ENCODE measurements at regions not wholly inside any gene's neighbourhood (a gene's known extent, or its start where the extent isn't known, plus 50 kb on each side); places are given as distances from the start of the nearest gene placed in this dataset.

DNA sequence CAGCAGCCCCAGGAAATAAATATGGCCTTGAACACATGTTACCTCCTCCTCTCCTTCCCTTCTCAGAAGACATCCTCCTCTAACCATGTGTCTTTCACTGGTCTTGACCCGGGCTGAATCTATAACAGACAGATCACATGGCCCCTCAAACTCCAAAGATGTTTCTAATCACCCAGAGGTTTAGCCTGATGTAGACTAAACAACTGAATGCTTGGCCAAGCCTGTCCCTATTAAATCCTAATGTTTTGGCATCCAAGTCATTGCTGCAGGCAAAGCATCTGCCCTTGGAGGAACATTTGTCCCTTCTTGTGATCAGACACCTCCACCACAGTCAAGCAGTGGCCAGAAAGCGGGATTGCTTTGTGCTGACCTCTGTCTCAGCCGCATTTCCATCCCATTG, 65.5 kb downstream of the ANKRD60 start:
- DNase-seq = no peak

DNA sequence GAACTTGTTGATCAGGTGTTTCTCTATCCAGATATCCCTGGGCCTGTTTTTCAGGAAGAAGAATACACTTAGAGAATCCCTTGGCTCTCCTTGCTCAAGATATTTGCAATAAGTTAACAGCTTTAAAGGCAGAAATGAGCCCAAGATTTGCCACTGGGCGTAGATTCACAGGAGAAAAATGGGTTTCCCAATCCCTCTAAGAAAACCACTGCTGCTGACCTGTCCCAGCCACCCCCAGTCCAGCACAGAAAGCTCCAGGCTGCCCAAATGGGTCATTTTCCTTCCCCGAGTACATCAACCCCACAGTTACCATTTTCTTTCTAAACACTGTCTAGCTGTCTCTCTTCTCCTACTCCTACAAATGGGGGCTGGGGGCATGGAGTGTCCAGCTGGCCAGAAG, 67.3 kb downstream of the ANKRD60 start:
- DNase-seq = no peak

- no peak for DNase-seq
Measured at GRCh38 chr20:58160451-58161061, 67.9 kb downstream of the ANKRD60 start.

GRCh38 chr20:58155148-58155925, 73.1 kb downstream of the ANKRD60 start:
- DNase-seq = no peak

- no peak for DNase-seq
Measured at GRCh38 chr20:58154113-58154512, 74.3 kb downstream of the ANKRD60 start.

DNA sequence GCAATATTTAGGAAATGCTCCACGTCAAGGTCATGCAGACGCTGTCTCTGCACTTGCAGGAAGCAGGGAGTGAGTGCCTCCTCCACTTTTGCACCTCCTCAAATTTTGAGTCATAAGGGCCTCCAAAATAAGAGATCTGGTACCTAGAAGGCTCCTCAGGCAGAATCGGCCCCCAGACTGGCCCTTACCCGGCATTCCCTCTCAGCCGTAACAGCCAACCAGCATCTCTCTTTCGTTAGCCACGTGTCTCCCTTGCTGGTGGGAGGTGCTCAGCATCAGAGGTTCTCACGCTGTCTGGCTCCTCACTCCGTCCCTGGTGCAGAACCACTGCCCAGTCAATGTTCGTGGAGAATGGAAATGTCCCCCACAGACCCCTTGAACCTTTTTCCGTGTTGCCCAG, 75.3 kb downstream of the ANKRD60 start:
- DNase-seq = no peak

DNA sequence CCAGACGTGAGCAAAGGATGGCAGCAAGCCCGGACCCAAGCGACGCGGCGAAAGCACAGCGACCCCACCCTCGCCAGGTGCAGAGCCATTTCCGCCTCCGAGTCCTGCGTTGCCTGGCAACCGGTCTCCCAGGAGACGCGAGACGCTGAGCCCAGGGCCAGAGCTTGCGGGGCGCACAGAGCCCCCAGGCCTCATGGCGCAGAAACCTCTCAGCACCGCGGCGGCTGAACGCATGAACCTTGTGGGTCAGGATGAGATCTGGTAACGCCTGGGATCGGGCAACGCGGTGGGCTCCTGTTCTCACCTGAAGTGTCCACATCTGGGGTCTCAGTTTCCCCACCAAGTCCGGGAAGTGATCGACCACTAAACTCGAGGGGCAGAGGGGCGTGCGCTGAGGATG, 77.7 kb downstream of the ANKRD60 start:
- no peak for DNase-seq

DNA sequence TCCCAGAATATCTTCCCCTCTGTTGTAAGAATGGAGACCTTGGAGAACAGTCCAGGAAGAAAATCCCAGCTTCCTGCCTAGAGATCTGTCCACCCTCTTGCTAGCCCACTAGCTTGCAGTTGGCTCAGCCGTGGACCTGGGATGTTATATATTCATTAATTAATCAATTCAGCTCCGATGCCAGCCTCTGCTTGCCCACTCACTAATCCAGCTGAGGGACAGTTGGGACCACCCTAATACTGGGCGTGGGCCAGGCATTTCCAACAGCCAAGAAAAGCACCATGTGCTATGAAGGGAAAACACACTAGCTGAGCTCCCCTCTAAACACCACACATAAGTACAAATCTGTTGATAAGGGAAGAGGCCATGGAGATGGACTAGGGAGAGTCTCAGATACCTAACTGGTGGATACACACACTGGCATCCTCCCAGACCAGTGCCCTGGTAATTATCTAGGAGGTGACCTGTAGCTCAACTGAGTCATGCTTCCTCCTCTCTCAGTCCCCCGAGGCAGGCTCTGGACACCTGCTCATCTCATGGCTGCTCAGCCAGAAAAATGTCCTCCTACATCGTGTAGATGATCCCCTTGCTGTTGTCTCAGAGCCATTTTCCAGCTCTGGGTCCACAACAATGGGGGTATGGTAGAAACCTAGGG, 78.9 kb downstream of the ANKRD60 start:
- DNase-seq = no peak

- DNase-seq = no peak
Measured at GRCh38 chr20:58148891-58149290, 79.6 kb downstream of the ANKRD60 start.

GRCh38 chr20:58147628-58148370, 80.7 kb downstream of the ANKRD60 start:
- no peak for DNase-seq

DNA sequence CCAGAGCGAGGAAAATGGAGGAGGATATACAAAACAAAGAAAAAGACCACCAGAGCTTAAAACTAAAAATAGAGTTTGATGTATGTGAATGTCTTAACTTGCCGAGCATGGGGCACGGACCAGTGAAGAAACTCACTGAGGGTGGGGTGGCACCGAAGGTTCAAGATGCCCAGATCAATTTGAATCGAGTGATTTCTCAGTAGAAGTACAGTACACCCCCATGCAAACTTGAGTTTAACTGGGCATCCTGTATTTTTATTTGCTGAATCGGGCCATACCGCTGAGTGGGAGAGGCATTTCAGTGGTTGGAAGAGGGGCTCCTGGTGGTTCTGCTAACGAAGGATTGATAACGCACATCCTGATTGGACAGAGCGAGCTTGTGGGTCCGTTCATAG, 81.7 kb downstream of the ANKRD60 start:
- DNase-seq = no peak

- DNase-seq = peak; percentile 76
Measured at GRCh38 chr20:58146081-58146745, 82.2 kb downstream of the ANKRD60 start.

DNA sequence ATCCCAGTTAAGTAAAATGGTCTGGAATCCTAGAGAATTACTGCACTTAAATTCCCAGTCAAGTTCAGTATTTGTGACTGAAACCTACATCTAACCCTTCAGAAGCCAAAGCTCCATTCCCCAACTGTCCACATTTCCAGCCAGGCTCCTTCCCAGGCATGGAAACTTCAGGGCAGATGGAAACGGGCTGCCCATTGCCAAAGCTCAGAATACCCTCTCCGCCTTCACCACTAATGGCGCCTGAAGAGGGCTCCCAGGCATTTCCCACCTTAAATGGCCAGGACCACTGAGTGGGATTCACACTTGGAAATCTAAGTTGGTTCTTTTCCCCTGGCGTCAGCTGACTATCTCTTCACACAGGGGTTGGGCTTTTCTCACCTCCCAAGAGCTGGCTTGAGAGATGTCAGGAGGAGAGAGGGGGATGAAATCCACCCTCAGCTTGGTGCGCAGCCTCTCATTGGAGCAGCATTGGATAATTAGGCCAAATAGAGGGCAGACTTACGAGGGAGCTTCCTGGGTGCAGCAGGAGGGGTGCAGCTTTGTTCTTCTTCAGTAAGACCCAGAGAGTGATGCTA, 82.9 kb downstream of the ANKRD60 start:
- DNase-seq = no peak

GRCh38 chr20:58144096-58144495, 84.4 kb downstream of the ANKRD60 start:
- no peak for DNase-seq

GRCh38 chr20:58143531-58143930, 84.9 kb downstream of the ANKRD60 start:
- no peak for DNase-seq

DNA sequence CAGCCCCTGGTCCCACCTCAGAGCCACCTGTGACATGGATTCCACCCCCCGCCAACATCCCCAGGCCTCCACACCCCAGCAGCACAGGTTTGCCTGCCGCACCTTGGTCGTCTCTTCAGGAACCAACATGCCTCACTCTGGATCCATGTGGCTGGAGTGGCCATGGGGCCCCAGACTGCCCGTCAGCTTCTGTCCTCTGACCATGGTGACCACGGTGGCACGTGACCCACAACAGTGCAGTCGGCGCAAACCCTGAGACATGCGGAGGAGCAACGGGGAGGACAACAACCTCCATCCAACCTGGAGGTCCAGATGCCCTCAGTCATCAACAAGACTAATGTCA, 85.6 kb downstream of the ANKRD60 start:
- DNase-seq = no peak

DNA sequence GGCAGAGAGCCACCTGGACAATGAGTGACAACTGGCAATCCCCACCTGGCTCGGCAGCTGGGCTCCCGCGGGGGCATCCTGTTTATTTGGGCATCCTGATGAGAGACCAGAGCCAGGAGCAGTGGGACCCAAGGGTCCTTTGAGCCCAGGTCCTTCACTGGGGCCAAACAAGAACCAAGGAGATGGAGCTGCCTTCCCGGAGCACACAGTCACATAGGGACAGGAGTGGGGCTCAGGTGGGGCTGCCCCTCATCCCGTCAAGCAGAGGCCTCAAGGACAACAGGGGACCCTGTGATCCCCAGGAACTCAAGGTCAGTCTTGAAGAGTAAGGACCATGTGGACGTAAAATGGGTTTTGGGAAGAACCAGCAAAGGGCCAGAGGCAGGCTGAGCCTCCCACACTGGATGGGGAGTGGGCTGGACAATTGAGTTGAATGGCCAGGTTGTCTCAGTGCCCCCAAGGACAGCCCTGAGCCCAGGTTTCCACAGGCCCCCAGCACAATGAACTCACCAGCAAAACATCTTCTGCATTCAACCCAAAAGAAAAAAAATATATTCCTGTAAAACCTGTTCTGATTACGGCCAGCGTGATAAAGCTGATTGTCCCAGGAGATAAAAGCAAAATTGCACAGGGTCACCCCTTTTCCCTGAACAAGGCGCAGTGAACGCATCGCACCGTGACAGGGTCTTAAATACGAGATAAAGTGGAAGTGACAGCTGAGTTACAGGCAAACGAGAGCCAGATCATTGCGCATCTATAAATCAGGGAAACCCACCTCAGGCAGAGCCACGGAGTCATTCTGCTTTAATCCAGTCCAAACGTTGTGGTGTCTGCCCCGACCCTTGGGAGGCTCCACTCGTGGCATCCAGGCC, 86.2 kb downstream of the ANKRD60 start:
- no peak for DNase-seq

DNA sequence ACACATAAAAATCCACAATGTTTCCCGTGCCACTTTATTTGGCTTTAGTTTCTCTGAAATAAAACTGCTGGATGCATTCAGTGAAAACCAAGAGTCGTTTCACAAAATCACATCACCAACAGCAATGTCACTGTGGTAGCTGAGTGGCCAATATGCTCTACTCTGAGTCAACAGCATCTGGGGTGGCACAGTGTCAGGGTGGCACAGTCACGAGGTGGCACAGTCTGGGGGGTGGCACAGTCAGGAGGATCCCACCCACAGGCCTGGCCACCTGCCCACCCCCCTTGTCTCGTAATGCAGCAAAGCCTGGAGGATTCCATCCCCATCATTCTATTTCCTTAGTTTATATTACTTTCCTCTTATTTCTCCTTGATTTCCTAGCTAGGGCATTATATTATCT, 87.0 kb downstream of the ANKRD60 start:
- DNase-seq = no peak

DNA sequence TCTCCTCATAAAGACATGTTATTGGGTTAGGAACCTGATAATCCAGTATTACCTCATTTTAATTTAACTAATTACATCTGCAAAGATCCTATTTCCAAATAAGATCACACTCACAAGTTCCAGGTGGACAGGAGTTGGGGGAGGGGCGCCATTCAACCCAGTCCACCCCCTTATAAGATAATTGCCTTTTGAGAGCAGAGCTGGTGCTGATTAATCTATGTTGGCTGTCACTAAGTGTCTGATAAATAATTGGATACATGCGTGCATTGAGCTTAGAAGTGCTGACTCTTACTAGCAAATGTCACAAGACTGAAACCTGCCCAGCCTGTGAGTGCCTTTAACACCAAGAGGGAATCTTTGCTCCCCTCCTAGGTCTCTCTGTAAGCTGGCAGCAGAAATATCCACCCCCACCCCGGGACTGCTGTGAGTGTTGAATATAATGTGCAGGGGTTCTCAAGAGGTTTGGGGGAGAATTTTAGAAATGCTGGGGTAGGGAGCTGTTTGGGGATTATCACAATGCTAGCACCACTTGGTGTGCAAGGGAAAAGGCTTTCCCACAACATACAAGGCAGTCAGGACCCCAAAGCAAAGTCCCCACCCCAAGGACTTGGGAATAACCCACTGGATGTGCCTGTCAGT, 87.5 kb downstream of the ANKRD60 start:
- no peak for DNase-seq

DNA sequence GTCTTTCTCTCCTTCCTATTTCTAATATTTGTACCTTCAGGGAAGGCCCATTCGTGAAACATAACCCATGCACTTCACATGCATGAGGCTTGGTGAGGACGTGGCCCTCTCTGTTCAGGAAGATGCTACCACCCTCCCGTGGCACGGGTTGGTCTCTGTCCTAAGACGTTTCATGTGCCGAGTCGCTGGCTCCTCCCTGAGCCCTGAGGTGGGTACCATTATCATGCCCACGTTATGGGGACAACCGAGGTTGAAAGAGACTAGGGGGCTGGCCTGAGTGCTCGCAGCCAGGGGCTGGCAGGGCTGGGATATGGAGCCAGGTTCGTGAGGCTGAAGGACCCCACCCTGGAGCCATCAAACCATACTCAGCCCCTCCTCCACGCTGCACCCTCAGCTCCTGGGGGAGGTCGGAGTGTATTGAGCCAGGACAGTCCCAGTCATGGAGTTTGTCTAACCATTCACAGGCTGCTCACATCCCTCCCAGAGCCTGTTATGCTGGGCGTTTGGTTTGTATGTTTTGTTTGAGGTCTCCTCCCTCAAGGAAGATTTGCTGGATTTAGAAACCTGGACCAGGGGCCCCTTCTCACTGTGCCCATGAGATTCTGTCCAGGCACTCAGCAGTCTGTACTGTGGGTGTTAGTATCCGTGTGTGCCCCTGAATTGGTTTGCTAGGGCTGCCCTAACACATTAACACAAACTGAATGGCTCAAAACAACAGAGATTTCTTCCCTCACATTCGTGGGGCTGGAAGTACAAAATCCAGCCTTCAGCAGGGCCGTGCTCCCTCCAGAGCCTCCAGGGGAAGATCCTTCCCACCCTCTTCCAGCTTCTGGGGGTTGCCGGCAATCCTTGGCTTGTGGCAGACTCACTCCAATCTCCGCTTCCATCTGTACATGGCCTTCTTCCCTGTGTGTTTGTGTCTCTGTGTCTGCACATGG, 88.3 kb downstream of the ANKRD60 start:
- no peak for DNase-seq
